MM.1S (cell line): ENCODE measurements at regions not wholly inside any gene's neighbourhood (a gene's known extent, or its start where the extent isn't known, plus 50 kb on each side); places are given as distances from the start of the nearest gene placed in this dataset.
A peak's percentile ranks its signal among the peaks of the same experiment; 100 is the strongest.

Source experiments
- DNase-seq: peaks from one replicate; pipeline ENCODE4 v3.0.0-alpha.2; 2015
- H2AFZ ChIP-seq: fragments of 300-600 bp; sonication (generic); 2 replicates; pipeline ENCODE4 v1.6.0; 2016; ENCODE audit warnings: antibody characterized with exemption, low read length
- H3F3A ChIP-seq: fragments of 300-600 bp; sonication (generic); 2 replicates; pipeline ENCODE4 v1.6.1; 2016; ENCODE audit warnings: mild to moderate bottlenecking, antibody characterized with exemption, low read length, moderate library complexity, mixed read lengths; ENCODE audit not compliant: insufficient read depth
- H3K27ac ChIP-seq: fragments of 300-600 bp; sonication (generic); 2 replicates; pipeline ENCODE4 v1.5.1; 2016; ENCODE audit warnings: mild to moderate bottlenecking, low read length
- H3K27me3 ChIP-seq: fragments of 300-600 bp; sonication (generic); replicated peaks from 2 replicates; pipeline ENCODE4 v1.6.0; 2016; ENCODE audit warnings: low read length; ENCODE audit not compliant: insufficient read depth
- H3K36me3 ChIP-seq: fragments of 300-600 bp; sonication (generic); replicated peaks from 2 replicates; pipeline ENCODE4 v1.6.1; 2016; ENCODE audit warnings: mild to moderate bottlenecking, low read length, mixed read lengths; ENCODE audit not compliant: insufficient read depth
- H3K4me1 ChIP-seq: fragments of 300-600 bp; sonication (generic); 2 replicates; pipeline ENCODE4 v1.6.1; 2016; ENCODE audit warnings: low read length, mixed read lengths
- H3K4me2 ChIP-seq: fragments of 300-600 bp; sonication (generic); 2 replicates; pipeline ENCODE4 v1.6.0; 2016; ENCODE audit warnings: low read depth, low read length
- H3K4me3 ChIP-seq: fragments of 300-600 bp; sonication (generic); 2 replicates; pipeline ENCODE4 v1.5.1; 2016; ENCODE audit warnings: low read length, mixed read lengths
- H3K79me2 ChIP-seq: fragments of 300-600 bp; sonication (generic); 2 replicates; pipeline ENCODE4 v1.6.1; 2016; ENCODE audit warnings: mixed run types, low read length, mixed read lengths
- H3K9ac ChIP-seq: fragments of 300-600 bp; sonication (generic); 2 replicates; pipeline ENCODE4 v1.6.1; 2016; ENCODE audit warnings: low read length, mixed read lengths
- H3K9me2 ChIP-seq: fragments of 300-600 bp; sonication (generic); replicated peaks from 2 replicates; pipeline ENCODE4 v1.6.1; 2016; ENCODE audit warnings: mild to moderate bottlenecking, low read length, mixed read lengths; ENCODE audit not compliant: insufficient read depth
- H3K9me3 ChIP-seq: fragments of 300-600 bp; sonication (generic); replicated peaks from 2 replicates; pipeline ENCODE4 v1.6.1; 2016; ENCODE audit warnings: mild to moderate bottlenecking, low read length, mixed read lengths; ENCODE audit not compliant: insufficient read depth
- H4K20me1 ChIP-seq: fragments of 300-600 bp; sonication (generic); 2 replicates; pipeline ENCODE4 v1.6.1; 2016; ENCODE audit warnings: mild to moderate bottlenecking, low read length, moderate library complexity, mixed read lengths; ENCODE audit not compliant: insufficient read depth
- EZH2 ChIP-seq: fragments of 300-600 bp; sonication (generic); optimal IDR thresholded peaks from 2 replicates; pipeline ENCODE3; 2017; ENCODE audit warnings: low read depth, mild to moderate bottlenecking, antibody characterized with exemption, low read length, mixed read lengths
- EZH2phosphoT487 ChIP-seq: fragments of 300-600 bp; sonication (generic); IDR thresholded peaks from 2 replicates; pipeline ENCODE4 v1.6.1; 2018; ENCODE audit warnings: antibody characterized with exemption, low read length
- TF ChIP-seq, protein P1 (sequence below): fragments of 300-600 bp; sonication (generic); IDR thresholded peaks from 2 replicates; pipeline ENCODE4 v1.5.1; 2016; ENCODE audit warnings: antibody characterized with exemption, low read length, mixed read lengths

DNA sequence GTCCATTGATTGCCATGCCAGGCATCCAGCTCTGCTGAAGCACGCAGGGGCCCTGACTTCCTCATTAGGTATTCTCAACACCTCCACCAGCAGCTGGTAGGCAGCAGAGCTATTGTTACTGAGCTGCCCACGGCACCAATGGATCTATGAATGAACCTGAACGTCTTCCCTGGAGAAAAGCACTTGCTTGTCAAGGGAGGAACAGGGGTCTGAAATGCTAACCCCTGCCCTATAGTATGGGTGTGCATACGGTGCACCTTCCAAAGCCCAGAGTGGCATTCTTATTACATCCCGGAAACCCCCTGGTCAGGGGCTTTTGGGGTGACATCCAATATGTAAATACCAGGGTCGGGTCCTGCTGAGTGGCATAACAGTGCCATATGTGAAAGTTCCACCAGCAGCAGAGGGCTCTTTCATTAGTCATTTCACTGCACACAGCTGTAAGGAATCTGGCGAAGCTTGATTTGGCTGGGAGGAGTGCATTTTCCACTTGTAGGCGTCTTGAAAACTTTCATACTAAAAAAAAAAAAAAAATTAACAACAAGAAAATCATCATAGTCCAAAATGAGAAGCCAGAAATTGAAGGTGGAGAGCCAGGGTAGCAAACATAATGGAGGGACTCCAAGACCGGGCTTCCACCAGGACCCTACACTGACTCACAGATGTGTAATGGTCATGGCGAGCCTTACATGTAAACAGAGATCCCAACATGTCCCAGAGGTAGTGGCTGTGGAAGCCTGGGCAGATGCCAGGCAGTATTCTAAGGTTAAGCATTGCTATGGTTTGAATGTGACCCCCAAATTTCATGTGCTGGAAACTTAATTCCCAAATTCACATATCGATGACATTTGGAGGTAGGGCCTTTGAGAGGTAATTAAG lies 58.8 kb upstream of the PRDX6 start:
- no peak overlapping the region for H3K4me3 ChIP-seq
- no peaks in the 10 kb centered on the region for H3K9me3 ChIP-seq
- H3K4me1 ChIP-seq, result no peaks in the 10 kb centered on the region
- H3K9me2 ChIP-seq, result no peaks in the 10 kb centered on the region
- no peaks in the 10 kb centered on the region for H3K27me3 ChIP-seq
- H3F3A ChIP-seq, result no peaks in the 10 kb centered on the region
- no peak overlapping the region for H3K9ac ChIP-seq
- DNase-seq, result no peak
- H3K79me2 ChIP-seq, result no peaks in the 10 kb centered on the region
- TF ChIP-seq EZH2phosphoT487 (no peak), EZH2 (no peak)
- TF ChIP-seq, protein P1, sequence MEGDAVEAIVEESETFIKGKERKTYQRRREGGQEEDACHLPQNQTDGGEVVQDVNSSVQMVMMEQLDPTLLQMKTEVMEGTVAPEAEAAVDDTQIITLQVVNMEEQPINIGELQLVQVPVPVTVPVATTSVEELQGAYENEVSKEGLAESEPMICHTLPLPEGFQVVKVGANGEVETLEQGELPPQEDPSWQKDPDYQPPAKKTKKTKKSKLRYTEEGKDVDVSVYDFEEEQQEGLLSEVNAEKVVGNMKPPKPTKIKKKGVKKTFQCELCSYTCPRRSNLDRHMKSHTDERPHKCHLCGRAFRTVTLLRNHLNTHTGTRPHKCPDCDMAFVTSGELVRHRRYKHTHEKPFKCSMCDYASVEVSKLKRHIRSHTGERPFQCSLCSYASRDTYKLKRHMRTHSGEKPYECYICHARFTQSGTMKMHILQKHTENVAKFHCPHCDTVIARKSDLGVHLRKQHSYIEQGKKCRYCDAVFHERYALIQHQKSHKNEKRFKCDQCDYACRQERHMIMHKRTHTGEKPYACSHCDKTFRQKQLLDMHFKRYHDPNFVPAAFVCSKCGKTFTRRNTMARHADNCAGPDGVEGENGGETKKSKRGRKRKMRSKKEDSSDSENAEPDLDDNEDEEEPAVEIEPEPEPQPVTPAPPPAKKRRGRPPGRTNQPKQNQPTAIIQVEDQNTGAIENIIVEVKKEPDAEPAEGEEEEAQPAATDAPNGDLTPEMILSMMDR, result no peak
- no peaks in the 10 kb centered on the region for H4K20me1 ChIP-seq
- no peaks in the 10 kb centered on the region for H3K36me3 ChIP-seq
- no peak overlapping the region for H2AFZ ChIP-seq
- H3K4me2 ChIP-seq, result no peak overlapping the region
- no peak overlapping the region for H3K27ac ChIP-seq

DNA sequence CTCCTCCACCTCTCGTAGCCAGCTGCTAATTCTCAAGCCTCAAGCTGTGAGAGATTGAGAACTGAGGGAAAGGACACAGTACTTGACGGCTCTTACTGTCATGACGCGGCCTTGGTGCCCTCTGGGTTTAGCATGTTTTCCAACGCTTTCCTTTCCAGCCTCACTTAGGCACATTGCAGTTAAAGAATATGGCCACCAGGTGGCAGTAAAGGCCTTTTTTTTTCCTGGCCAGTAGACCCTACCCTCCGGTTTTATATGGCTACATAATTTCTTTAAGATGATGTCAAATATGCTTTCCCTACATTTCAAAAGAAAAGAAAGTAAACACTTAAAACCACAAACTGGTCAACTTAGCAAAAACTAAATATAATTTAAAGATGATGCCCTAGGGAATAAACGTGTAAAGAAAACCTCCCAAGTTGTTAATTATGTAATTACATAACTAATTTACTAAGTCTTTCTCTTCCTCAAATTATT lies 56.8 kb upstream of the PRDX6 start:
- Histone ChIP-seq H3K9me3 (no peaks in the 10 kb centered on the region), H3K36me3 (no peaks in the 10 kb centered on the region), H4K20me1 (no peaks in the 10 kb centered on the region), H3K79me2 (no peaks in the 10 kb centered on the region), H3F3A (no peaks in the 10 kb centered on the region), H3K9ac (no peak overlapping the region), H3K27me3 (no peaks in the 10 kb centered on the region), H3K4me2 (peak overlapping the region; percentile 68), H3K9me2 (no peaks in the 10 kb centered on the region), H3K27ac (no peak overlapping the region), H2AFZ (peak overlapping the region; percentile 64), H3K4me1 (no peaks in the 10 kb centered on the region), H3K4me3 (no peak overlapping the region)
- TF ChIP-seq EZH2, result no peak
- TF ChIP-seq, protein P1, result peak; percentile 94
- peak; percentile 81 for DNase-seq

DNA sequence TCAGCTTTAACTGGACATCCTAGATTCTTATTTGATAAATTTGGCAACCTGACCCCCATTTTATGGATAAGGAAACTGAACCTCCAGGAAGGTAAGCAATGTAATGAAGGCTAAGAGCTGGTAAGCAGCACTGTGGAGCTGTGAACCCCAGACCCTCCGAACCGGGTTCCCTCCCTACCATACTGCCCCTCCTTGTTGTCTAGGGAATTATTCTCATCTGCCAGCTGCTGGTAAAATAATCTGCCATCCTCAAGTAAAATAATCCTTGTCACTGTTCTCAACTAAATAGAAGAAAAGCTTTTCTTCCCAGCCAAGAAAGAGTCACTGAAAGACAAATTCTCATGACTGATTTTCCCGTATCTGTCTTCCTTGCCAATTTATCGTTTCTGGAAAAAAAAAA lies 55.8 kb upstream of the PRDX6 start:
- Histone ChIP-seq H3K9me3 (no peaks in the 10 kb centered on the region), H3K27me3 (no peaks in the 10 kb centered on the region), H3F3A (no peaks in the 10 kb centered on the region), H4K20me1 (no peaks in the 10 kb centered on the region), H3K36me3 (no peaks in the 10 kb centered on the region), H3K4me1 (no peaks in the 10 kb centered on the region), H2AFZ (no peak overlapping the region), H3K27ac (no peak overlapping the region), H3K4me3 (no peak overlapping the region), H3K9ac (no peak overlapping the region), H3K4me2 (no peak overlapping the region), H3K79me2 (no peaks in the 10 kb centered on the region), H3K9me2 (no peaks in the 10 kb centered on the region)
- TF ChIP-seq, protein P1, result no peak
- TF ChIP-seq EZH2, result no peak
- TF ChIP-seq EZH2phosphoT487, result no peak
- no peak for DNase-seq
